Stromal cell of bone marrow (primary cell): ENCODE measurements at regions not wholly inside any gene's neighbourhood (a gene's known extent, or its start where the extent isn't known, plus 50 kb on each side); places are given as distances from the start of the nearest gene placed in this dataset.
"Not testable (repeated sequence)": the region's sequence is repeated elsewhere in the genome, so short reads cannot be mapped to it uniquely, and the experiment has no call there.

Source experiments
- DNase-seq: peaks from one replicate; pipeline ENCODE4 v3.0.0-alpha.2; 2012; ENCODE audit warnings: low read depth

DNA sequence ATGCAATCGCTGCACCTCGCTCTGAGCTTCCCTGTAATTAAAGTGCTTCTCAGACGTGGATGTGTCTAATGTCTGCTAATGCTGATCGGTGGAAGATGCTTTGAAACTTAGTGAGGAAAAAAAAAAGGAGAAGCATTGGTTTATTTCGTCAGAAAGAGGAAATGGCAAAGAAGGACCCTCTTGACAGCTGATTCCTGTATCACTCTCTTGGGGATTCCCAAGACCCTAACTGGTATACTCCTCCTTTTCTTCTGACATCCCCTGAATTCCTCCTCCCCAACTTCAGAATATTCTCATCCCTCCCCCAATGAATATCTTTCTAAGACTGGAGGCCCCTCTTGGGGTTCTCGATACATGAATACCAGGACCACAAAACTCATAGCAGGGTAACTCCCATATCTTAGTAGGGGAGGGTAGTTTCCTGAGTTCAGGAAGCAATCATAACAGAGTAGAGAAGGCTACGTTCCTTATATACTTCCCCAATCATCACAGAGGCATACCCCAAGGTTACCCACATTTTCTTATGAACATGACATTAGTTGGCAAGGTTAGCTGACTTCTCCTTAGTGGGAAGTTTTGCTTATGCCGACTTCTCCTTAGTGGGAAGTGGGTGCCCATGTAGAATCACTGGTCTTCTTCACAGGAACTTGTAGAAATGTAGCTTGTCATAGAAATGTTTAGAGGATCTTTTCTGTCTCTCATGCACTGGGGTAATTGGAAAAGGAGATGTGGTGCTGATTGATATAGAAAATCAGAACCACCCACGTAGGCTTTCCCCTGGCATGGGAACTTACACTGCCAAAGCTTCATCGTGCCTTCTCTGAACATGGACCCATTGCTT lies 63.8 kb upstream of the ATXN1 start:
- DNase-seq = no peak

GRCh38 chr6:16823718-16824352 lies 62.6 kb upstream of the ATXN1 start:
- DNase-seq = no peak

- DNase-seq = no peak
Observed at GRCh38 chr6:16822975-16823717, 61.9 kb upstream of the ATXN1 start.

- no peak for DNase-seq
Observed at GRCh38 chr6:16822529-16822928, 61.3 kb upstream of the ATXN1 start.

DNA sequence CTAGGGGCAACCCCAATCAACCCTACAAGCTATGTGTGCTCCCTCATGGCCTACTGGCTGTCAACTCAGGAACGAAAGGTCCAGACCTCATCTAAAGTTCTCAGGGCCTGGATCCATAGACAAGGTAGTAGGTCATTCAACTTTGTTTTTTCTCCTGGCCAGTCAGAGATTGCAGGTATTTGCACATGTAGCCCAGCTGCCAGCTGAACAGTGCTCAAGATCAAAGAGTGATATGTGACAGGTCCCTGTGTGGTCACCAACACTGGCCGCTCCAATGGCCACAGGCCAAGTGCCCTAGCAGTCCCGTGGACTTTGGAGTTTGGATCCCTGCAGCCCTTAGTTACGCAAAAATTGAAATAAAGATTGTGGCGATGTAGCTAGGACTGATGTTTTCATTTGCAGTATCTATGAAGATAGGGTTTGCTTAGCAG lies 60.6 kb upstream of the ATXN1 start:
- no peak for DNase-seq

DNA sequence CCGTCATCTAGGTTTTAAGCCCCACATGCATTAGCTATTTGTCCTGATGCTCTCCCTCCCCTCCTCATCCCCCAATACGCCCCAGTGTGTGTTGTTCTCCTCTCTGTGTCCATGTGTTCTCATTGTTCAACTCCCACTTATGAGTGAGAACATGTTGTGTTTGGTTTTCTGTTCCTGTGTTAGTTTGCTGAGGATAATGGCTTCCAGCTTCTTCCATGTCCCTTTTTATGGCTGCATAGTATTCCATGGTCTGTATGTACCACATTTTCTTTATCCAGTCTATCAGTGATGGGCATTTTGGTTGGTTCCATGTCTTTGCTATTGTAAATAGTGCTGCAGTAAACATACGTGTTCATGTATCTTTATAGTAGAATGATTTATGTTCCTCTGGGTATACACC lies 59.0 kb upstream of the ATXN1 start:
- DNase-seq = not testable (repeated sequence)

DNA sequence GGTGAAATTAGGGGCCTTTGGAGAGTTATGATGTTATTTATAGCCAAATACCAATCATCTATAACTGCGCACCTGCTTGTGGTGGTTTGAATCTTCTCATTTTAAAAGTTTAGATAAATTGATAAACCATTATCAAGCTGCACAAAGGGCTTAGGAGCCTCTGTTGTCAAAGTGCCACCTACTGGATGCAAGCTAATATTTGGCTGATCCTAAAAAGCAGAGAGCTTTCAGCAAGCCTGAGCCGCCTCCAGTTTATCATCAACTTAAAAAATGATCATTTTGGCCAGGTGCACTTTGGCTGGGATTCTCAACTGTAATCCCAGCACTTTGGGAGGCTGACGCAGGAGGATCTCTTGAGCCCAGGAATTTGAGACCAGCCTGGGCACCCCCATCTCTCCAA lies 58.5 kb upstream of the ATXN1 start:
- DNase-seq = peak; percentile 25

GRCh38 chr6:16818992-16819626 lies 57.8 kb upstream of the ATXN1 start:
- DNase-seq = no peak

DNA sequence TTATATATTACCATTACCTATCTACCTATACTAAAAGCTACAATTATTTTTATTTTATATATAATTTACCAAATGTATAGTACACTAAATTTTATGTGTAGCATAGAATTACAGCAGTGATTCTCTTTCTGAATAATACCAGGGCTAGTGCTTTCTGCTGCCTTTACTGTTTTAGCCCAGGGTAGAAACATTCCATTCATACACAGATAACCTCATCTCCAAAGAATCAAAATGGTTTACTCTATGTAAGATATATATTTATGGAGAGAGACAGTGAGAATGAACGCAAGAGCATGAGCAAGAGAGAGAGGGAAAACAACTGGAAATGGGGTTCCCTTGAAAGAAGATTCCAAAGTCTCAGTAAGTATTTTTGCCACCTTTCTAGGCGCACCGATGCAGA lies 56.3 kb upstream of the ATXN1 start:
- DNase-seq = no peak

GRCh38 chr6:16816891-16817290 lies 55.6 kb upstream of the ATXN1 start:
- DNase-seq = no peak

DNA sequence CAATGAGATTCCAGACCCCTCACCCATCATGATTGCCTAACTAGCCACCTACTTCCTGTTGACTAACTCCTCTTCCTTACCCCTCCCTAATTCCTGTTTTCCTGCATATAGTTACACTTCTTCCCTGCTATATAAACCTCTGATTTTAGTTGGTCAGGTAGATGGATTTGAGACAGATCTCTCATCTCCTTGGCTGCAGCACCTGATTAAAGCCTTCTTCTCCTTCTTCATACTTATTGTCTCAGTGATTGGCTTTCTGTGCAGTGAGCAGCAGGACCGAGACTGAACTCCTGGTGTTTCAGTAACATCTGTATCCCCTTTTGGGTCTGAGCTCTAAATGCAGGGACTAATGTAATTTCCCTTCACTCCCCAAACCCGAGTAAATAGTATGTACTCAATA lies 51.7 kb upstream of the ATXN1 start:
- no peak for DNase-seq

- no peak for DNase-seq
Observed at GRCh38 chr6:16811277-16811979, 50.2 kb upstream of the ATXN1 start.
